ENCODE measurements at regions not wholly inside any gene's neighbourhood (a gene's known extent, or its start where the extent isn't known, plus 50 kb on each side); places are given as distances from the start of the nearest gene placed in this dataset.

GRCh38 chr13:22128441-22129408 lies 457.9 kb downstream of the FGF9 start:
- Histone ChIP-seq H3K27ac (ENCODE audit: extremely low read depth, low read depth, low read length) (no peak overlapping the region), H3K9ac (ENCODE audit: insufficient read depth in 1 of 2, low read depth in 2 of 2, low read length in 2 of 2) (no peak overlapping the region), H3K4me3 (no peak overlapping the region), H2AFZ (ENCODE audit: low read depth, low read length) (no peak overlapping the region), H3K9me3 (replicated peaks; ENCODE audit: control insufficient read depth, insufficient read depth, low read depth, low read length) (no peaks in the 10 kb centered on the region), H3K36me3 (ENCODE audit: control insufficient read depth, insufficient read depth, low read length) (no peaks in the 10 kb centered on the region), H3K9me1 (ENCODE audit: control insufficient read depth, insufficient read depth, low read length) (no peaks in the 10 kb centered on the region), H3K4me1 (replicated peaks in 1 of 2; ENCODE audit: control insufficient read depth in 2 of 2, insufficient read depth in 2 of 2, low read length in 2 of 2) (no peaks in the 10 kb centered on the region), H3K79me2 (ENCODE audit: control insufficient read depth, insufficient read depth, low read length) (no peaks in the 10 kb centered on the region), H4K20me1 (replicated peaks; ENCODE audit: control insufficient read depth, insufficient read depth, low read length) (no peaks in the 10 kb centered on the region), H3K4me2 (ENCODE audit: insufficient read depth, low read length) (no peak overlapping the region), H3K27me3 (ENCODE audit: control insufficient read depth in 2 of 2, insufficient read depth in 2 of 2, low read length in 2 of 2) (no peaks in the 10 kb centered on the region)
- WGBS (ENCODE audit: insufficient coverage, low coverage, missing lambda C conversion rate), result 2% methylated on average over 11 of the region's 15 CpGs
- FAIRE-seq (no peak), DNase-seq (ENCODE audit: extremely low read depth in 1 of 4, low spot score in 3 of 4) (no peak), ATAC-seq (no peak)
- in situ Hi-C loops (cut with MboI) (no loop called here), intact Hi-C loops (cut with micrococcal nuclease) (no loop called here)
- BruUV-seq (replicated peaks), result no TSS peak
- CTCF ChIA-PET (ENCODE audit: low intra/inter-chr PET ratio), result no interaction called here
- POLR2A ChIA-PET, result no interaction called here
- TF ChIP-seq CUX1 (CRISPR knock-in tag; IDR thresholded peaks at IDR 0.05), result no peak
- TF ChIP-seq, protein P1, sequence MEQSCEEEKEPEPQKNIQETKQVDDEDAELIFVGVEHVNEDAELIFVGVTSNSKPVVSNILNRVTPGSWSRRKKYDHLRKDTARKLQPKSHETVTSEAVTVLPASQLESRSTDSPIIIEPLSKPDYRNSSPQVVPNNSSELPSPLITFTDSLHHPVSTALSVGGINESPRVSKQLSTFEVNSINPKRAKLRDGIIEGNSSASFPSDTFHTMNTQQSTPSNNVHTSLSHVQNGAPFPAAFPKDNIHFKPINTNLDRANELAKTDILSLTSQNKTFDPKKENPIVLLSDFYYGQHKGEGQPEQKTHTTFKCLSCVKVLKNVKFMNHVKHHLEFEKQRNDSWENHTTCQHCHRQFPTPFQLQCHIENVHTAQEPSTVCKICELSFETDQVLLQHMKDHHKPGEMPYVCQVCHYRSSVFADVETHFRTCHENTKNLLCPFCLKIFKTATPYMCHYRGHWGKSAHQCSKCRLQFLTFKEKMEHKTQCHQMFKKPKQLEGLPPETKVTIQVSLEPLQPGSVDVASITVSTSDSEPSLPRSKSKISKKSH (CRISPR knock-in tag; IDR thresholded peaks at IDR 0.05), result no peak
- no peak for TF ChIP-seq MTF1 (CRISPR knock-in tag; IDR thresholded peaks at IDR 0.05; ENCODE audit: borderline replicate concordance)
- no peak for TF ChIP-seq KDM1A (IDR thresholded peaks at IDR 0.05)
- TF ChIP-seq STAT5B (CRISPR knock-in tag; IDR thresholded peaks at IDR 0.05), result no peak
- no peak for TF ChIP-seq SMARCA4 (IDR thresholded peaks at IDR 0.05)
- TF ChIP-seq CBX2 (IDR thresholded peaks at IDR 0.05; ENCODE audit: insufficient read depth, low read length, poor library complexity, severe bottlenecking), result no peak
- TF ChIP-seq SRF (CRISPR knock-in tag; IDR thresholded peaks at IDR 0.05), result no peak
- no peak for TF ChIP-seq ZNF780A (CRISPR knock-in tag; IDR thresholded peaks at IDR 0.05)
- TF ChIP-seq ZNF511 (CRISPR knock-in tag; IDR thresholded peaks at IDR 0.05), result no peak
- TF ChIP-seq FOXK2 (conservative IDR thresholded peaks at IDR 0.05 in 1 of 2, IDR thresholded peaks at IDR 0.05 in 1 of 2; ENCODE audit: low read depth in 2 of 2), result no peak
- no peak for TF ChIP-seq XRCC3 (IDR thresholded peaks at IDR 0.05)
